ENCODE measurements at regions not wholly inside any gene's neighbourhood (a gene's known extent, or its start where the extent isn't known, plus 50 kb on each side); places are given as distances from the start of the nearest gene placed in this dataset.

- TF ChIP-seq CTCF (IDR thresholded peaks at IDR 0.05; ENCODE audit: extremely low read depth, insufficient read depth, missing control alignments): no peak
- in situ Hi-C loops (cut with MboI; ENCODE audit: low pct_unique_long_range_greater_than_20kb, low sequenced_read_pairs, unreplicated experiment): no loop called here
- DNase-seq (ENCODE audit: low spot score): no peak
Measured at GRCh38 chr6:6518631-6519427, 69.7 kb upstream of the LY86 start.

- no peak for DNase-seq (ENCODE audit: low spot score)
- in situ Hi-C loops (cut with MboI; ENCODE audit: low pct_unique_long_range_greater_than_20kb, low sequenced_read_pairs, unreplicated experiment): no loop called here
- no peak for TF ChIP-seq CTCF (IDR thresholded peaks at IDR 0.05; ENCODE audit: extremely low read depth, insufficient read depth, missing control alignments)
Measured at GRCh38 chr6:6521961-6522482, 66.5 kb upstream of the LY86 start.

- no peak for DNase-seq (ENCODE audit: low spot score)
- no peak for TF ChIP-seq CTCF (IDR thresholded peaks at IDR 0.05; ENCODE audit: extremely low read depth, insufficient read depth, missing control alignments)
- in situ Hi-C loops (cut with MboI; ENCODE audit: low pct_unique_long_range_greater_than_20kb, low sequenced_read_pairs, unreplicated experiment): no loop called here
Measured at GRCh38 chr6:6522709-6523108, 65.8 kb upstream of the LY86 start.

- DNase-seq (ENCODE audit: low spot score): no peak
Measured at GRCh38 chr6:6524951-6525350, 63.6 kb upstream of the LY86 start.

GRCh38 chr6:6525933-6526332 lies 62.6 kb upstream of the LY86 start:
- no peak for TF ChIP-seq CTCF (IDR thresholded peaks at IDR 0.05; ENCODE audit: extremely low read depth, insufficient read depth, missing control alignments)
- in situ Hi-C loops (cut with MboI; ENCODE audit: low pct_unique_long_range_greater_than_20kb, low sequenced_read_pairs, unreplicated experiment): no loop called here
- DNase-seq (ENCODE audit: low spot score): no peak

More at GRCh38 chr6:6524951-6525350, 63.6 kb upstream of the LY86 start:
- in situ Hi-C loops (cut with MboI; ENCODE audit: low pct_unique_long_range_greater_than_20kb, low sequenced_read_pairs, unreplicated experiment): no loop called here
- TF ChIP-seq CTCF (IDR thresholded peaks at IDR 0.05; ENCODE audit: extremely low read depth, insufficient read depth, missing control alignments): no peak

- in situ Hi-C loops (cut with MboI; ENCODE audit: low pct_unique_long_range_greater_than_20kb, low sequenced_read_pairs, unreplicated experiment): no loop called here
Measured at GRCh38 chr6:6529275-6529674, 59.2 kb upstream of the LY86 start.

More at GRCh38 chr6:6529275-6529674, 59.2 kb upstream of the LY86 start:
- DNase-seq (ENCODE audit: low spot score): no peak
- no peak for TF ChIP-seq CTCF (IDR thresholded peaks at IDR 0.05; ENCODE audit: extremely low read depth, insufficient read depth, missing control alignments)
